ENCODE measurements at regions not wholly inside any gene's neighbourhood (a gene's known extent, or its start where the extent isn't known, plus 50 kb on each side); places are given as distances from the start of the nearest gene placed in this dataset.

DNA sequence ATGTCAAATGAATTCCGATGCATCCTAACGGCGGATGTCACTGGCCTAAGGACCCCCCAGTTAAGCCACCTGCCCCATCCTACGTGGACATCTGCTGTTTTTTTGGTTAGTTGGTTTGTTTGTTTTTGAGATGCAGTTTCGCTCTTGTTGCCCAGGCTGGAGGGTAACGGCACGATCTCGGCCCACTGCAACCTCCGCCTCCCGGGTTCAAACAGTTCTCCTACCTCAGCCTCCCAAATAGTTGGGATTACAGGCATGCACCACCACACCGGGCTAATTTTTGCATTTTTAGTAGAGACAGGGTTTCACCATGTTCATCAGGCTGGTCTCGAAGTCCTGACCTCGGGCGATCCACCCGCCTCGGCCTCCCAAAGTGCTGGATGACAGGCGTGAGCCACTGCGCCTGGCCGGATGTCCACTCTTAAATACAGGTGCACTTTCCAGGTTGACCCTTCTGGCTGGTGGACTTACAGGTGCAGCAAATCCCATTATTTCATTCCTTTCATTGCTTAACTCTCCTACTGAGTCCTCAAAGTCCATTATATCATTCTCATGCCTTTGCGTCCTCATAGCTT, 206.2 kb downstream of the CRLF2 start:
- H3K9me1 ChIP-seq (ENCODE audit: control insufficient read depth, insufficient read depth, low read length), result no peaks in the 10 kb centered on the region
- in situ Hi-C loops (cut with MboI), result no loop called here
- POLR2A ChIA-PET, result no interaction called here
- TF ChIP-seq ZNF41 (CRISPR knock-in tag; conservative IDR thresholded peaks at IDR 0.05), result no peak
- no peak for TF ChIP-seq PHF21A (IDR thresholded peaks at IDR 0.05; ENCODE audit: borderline replicate concordance, low read depth)
- TF ChIP-seq YBX1 (IDR thresholded peaks at IDR 0.05), result no peak
- TF ChIP-seq SNIP1 (IDR thresholded peaks at IDR 0.05; ENCODE audit: low read depth), result no peak
- no peak for TF ChIP-seq ZNF584 (CRISPR knock-in tag; IDR thresholded peaks at IDR 0.05; ENCODE audit: low read depth)
- no peak for TF ChIP-seq BCOR (IDR thresholded peaks at IDR 0.05)
- TF ChIP-seq RBM14 (IDR thresholded peaks at IDR 0.05; ENCODE audit: borderline replicate concordance, insufficient read depth, low read depth, low read length), result no peak
- no peak for TF ChIP-seq ZNF3 (CRISPR knock-in tag; IDR thresholded peaks at IDR 0.05)
- TF ChIP-seq, protein P1, sequence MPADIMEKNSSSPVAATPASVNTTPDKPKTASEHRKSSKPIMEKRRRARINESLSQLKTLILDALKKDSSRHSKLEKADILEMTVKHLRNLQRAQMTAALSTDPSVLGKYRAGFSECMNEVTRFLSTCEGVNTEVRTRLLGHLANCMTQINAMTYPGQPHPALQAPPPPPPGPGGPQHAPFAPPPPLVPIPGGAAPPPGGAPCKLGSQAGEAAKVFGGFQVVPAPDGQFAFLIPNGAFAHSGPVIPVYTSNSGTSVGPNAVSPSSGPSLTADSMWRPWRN (IDR thresholded peaks at IDR 0.05; ENCODE audit: low read depth), result no peak
- TF ChIP-seq CCNT2 (IDR thresholded peaks at IDR 0.05; ENCODE audit: borderline replicate concordance, extremely low read depth, insufficient read length, low read depth, low read length), result no peak
- TF ChIP-seq FOXK1 (CRISPR knock-in tag; IDR thresholded peaks at IDR 0.05; ENCODE audit: borderline replicate concordance), result no peak
- TF ChIP-seq, protein P2, sequence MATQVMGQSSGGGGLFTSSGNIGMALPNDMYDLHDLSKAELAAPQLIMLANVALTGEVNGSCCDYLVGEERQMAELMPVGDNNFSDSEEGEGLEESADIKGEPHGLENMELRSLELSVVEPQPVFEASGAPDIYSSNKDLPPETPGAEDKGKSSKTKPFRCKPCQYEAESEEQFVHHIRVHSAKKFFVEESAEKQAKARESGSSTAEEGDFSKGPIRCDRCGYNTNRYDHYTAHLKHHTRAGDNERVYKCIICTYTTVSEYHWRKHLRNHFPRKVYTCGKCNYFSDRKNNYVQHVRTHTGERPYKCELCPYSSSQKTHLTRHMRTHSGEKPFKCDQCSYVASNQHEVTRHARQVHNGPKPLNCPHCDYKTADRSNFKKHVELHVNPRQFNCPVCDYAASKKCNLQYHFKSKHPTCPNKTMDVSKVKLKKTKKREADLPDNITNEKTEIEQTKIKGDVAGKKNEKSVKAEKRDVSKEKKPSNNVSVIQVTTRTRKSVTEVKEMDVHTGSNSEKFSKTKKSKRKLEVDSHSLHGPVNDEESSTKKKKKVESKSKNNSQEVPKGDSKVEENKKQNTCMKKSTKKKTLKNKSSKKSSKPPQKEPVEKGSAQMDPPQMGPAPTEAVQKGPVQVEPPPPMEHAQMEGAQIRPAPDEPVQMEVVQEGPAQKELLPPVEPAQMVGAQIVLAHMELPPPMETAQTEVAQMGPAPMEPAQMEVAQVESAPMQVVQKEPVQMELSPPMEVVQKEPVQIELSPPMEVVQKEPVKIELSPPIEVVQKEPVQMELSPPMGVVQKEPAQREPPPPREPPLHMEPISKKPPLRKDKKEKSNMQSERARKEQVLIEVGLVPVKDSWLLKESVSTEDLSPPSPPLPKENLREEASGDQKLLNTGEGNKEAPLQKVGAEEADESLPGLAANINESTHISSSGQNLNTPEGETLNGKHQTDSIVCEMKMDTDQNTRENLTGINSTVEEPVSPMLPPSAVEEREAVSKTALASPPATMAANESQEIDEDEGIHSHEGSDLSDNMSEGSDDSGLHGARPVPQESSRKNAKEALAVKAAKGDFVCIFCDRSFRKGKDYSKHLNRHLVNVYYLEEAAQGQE (IDR thresholded peaks at IDR 0.05; ENCODE audit: borderline replicate concordance), result no peak
- TF ChIP-seq, protein P2 (CRISPR knock-in tag; IDR thresholded peaks at IDR 0.05; ENCODE audit: low read depth), result no peak
- TF ChIP-seq TAF1 (IDR thresholded peaks at IDR 0.05; ENCODE audit: control insufficient read depth, extremely low read depth, insufficient read depth, low read length, severe bottlenecking), result no peak
- no peak for TF ChIP-seq RNF2 (IDR thresholded peaks at IDR 0.05)
- no peak for TF ChIP-seq MCM7 (IDR thresholded peaks at IDR 0.05)
- TF ChIP-seq ZNF217 (CRISPR knock-in tag; IDR thresholded peaks at IDR 0.05), result no peak

More for the DNA sequence above, 206.2 kb downstream of the CRLF2 start:
- FAIRE-seq (no peak), DNase-seq (ENCODE audit: extremely low read depth in 1 of 4, low spot score in 3 of 4) (no peak), ATAC-seq (no peak)
- Histone ChIP-seq H3K36me3 (ENCODE audit: control insufficient read depth, insufficient read depth, low read length) (no peaks in the 10 kb centered on the region), H3K4me2 (ENCODE audit: insufficient read depth, low read length) (no peak overlapping the region), H3K9me3 (replicated peaks; ENCODE audit: control insufficient read depth, insufficient read depth, low read depth, low read length) (no peaks in the 10 kb centered on the region), H3K27ac (ENCODE audit: extremely low read depth, low read depth, low read length) (no peak overlapping the region), H3K4me1 (replicated peaks in 1 of 2; ENCODE audit: control insufficient read depth in 2 of 2, insufficient read depth in 2 of 2, low read length in 2 of 2) (no peaks in the 10 kb centered on the region), H3K79me2 (ENCODE audit: control insufficient read depth, insufficient read depth, low read length) (no peaks in the 10 kb centered on the region), H3K27me3 (ENCODE audit: control insufficient read depth in 2 of 2, insufficient read depth in 2 of 2, low read length in 2 of 2) (peaks cover 0 to 14% of the 10 kb centered on the region in 2 experiments; a peak in 3 of 5 replicates), H4K20me1 (replicated peaks; ENCODE audit: control insufficient read depth, insufficient read depth, low read length) (no peaks in the 10 kb centered on the region), H3K9ac (ENCODE audit: insufficient read depth in 1 of 2, low read depth in 2 of 2, low read length in 2 of 2) (no peak overlapping the region), H2AFZ (ENCODE audit: low read depth, low read length) (no peak overlapping the region), H3K4me3 (no peak overlapping the region)
- CTCF ChIA-PET (ENCODE audit: low intra/inter-chr PET ratio), result no interaction called here
- WGBS (ENCODE audit: insufficient coverage, low coverage, missing lambda C conversion rate), result 0% methylated on average over 18 of the region's 20 CpGs
- intact Hi-C loops (cut with micrococcal nuclease), result no loop called here
- BruUV-seq (replicated peaks), result no TSS peak
